HG02763 (cell line): ENCODE measurements at regions not wholly inside any gene's neighbourhood (a gene's known extent, or its start where the extent isn't known, plus 50 kb on each side); places are given as distances from the start of the nearest gene placed in this dataset.

ENCODE experiments used
- ATAC-seq: cut with Tn5 transposase; IDR thresholded peaks from one replicate; pipeline ENCODE4 v1.9.1; 2021; ENCODE audit warnings: mild to moderate bottlenecking, moderate library complexity; ENCODE audit not compliant: unreplicated experiment

GRCh38 chr20:21808863-21809664, 103.6 kb downstream of the PAX1 start:
- no peak for ATAC-seq

GRCh38 chr20:21808139-21808538, 102.7 kb downstream of the PAX1 start:
- no peak for ATAC-seq

DNA sequence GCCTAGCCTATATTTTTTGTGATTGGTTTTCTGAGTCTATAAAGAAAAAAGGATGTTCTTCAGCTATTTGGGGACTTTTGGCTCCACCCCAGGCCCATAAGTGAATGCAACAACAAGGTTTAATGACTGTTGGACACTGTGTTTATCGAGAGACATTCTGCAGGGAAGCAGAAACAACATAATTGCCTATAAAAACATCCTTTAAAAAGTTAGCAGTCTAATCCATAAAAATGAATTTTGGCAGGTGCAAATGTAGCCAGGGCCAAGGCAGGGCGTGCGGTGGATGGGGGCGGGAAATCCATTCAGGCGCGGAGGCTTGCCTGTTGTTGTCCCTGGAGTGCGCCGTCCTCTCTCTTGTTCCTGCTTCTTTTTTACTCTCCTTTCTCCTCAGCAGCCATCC, 99.3 kb downstream of the PAX1 start:
- ATAC-seq, result no peak

DNA sequence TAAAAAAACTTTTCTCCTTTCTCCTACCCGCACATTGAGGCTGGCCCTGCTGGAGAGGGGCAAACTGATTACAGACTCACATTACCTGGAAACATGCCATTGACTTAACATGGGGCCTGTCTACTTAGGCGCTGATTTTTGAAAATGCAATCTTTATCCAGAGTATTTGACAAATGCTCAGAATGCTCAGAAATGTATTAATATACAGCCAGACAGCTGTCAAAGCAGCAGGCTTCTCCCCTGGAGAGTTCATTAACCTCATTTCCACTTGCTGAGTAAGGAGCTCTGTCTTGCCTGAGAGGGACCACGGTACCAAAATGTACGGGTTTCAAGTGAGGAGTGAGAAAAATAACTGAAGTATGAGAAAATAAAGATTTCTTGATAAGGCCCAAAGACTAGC, 95.7 kb downstream of the PAX1 start:
- no peak for ATAC-seq

DNA sequence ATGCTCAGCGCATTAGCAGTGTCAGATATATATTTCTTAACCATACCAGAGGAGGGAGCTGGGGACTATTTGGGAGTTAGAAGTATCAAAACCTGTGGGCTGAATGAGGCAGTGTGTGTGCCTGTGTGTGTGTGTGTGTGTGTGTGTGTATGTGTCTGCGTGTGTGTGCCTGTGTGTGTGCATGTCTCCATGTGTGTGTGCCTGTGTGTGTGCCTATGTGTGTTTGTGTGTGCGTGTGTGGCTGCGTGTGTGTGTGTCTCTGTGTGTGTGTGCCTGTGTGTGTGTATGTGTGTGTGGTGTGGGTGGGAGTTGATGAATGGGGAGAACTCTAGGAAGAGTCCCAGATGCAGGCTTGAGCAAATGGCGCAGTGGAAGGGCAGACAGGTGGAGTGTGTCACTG, 92.9 kb downstream of the PAX1 start:
- no peak for ATAC-seq

- ATAC-seq, result no peak
Observed at GRCh38 chr20:21796059-21796458, 90.6 kb downstream of the PAX1 start.

DNA sequence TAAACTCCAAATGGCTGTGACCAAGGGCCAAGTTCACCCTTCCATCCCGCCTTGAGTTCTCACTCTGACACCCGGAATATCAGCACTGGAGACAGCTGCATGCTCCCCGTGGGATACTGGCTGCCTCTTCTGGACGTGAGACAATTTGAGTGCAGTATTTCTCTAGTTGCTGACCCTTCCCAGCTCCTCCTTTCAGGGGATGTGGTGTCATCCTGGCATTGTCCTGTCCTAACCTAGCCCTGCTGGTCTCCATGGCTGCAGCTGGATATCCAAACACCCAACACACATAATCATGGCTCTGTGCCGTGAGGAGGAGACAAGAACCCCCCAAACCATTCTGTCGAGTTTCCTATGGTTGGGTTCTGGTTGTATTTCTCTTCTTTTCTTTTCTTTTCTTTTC, 82.6 kb downstream of the PAX1 start:
- ATAC-seq, result no peak

DNA sequence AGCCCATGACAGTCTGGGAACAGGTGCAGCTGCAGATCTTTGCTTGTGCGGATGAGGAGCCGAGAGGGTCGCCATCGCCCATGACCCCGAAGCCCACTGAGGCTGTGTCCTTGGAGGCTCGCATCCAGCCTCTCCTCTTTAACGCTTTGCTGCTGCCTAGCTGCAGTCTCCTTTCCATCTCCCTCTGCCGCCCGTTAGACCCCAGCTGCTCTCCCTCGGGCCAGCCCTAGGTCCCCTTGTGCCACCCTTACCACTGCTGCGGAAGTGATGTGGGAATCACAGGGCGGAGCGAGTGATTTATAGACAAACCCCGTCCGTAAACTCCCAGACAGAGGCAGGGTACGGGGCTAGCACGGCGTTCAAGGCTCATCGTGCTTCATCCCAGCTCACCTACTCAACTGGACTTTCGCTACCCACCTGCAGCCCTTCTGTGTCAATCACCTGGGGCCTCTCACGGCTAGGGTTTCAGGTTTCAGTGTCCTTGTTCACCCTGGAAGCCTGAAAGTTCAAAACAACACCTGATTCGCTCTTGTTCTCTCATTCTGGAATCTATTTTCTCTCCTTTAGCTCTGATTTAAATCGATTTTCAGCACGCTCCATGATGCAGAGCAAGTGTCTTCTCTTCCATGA, 76.1 kb downstream of the PAX1 start:
- no peak for ATAC-seq

DNA sequence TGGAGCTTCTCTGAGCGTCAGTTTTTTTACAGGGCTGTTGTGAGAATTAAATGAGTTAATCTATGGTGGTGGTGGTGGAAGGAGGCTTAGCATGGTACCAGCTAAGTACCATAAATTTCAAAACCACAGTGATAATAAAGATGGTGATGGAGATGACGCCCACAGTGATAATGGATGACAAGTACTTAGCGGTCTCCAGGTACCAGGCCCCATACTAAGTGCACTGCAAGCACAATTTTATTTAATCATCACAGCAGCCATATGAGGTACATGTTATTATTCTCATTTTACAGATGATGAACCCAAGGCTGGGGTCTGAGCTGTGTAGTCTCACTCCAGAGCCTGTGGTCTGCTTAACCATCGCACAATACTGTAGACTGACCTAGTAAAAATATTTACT, 75.1 kb downstream of the PAX1 start:
- no peak for ATAC-seq
